CD4-positive, alpha-beta T cell (primary cell): ENCODE measurements at regions not wholly inside any gene's neighbourhood (a gene's known extent, or its start where the extent isn't known, plus 50 kb on each side); places are given as distances from the start of the nearest gene placed in this dataset.
A peak's percentile ranks its signal among the peaks of the same experiment; 100 is the strongest.
"Not testable (repeated sequence)": the region's sequence is repeated elsewhere in the genome, so short reads cannot be mapped to it uniquely, and the experiment has no call there.

Source experiments
- ATAC-seq: fragments of 200-7000 bp; cut with Tn5 transposase; one replicate; pipeline ENCODE4 v1.10.0; 2022; ENCODE audit warnings: mild to moderate bottlenecking; ENCODE audit not compliant: poor library complexity
- CTCF ChIA-PET: fragments of 350-600 bp; sonication (Branson Sonifier 250); formaldehyde crosslinking; loops from one replicate; lab custom pipeline; 2021; ENCODE audit warnings: antibody characterized with exemption, inconsistent platforms; lab: Charles Lee
- POLR2A ChIA-PET: fragments of 350-600 bp; sonication (Branson Sonifier 250); formaldehyde crosslinking; loops from one replicate; lab custom pipeline; 2021; ENCODE audit warnings: antibody characterized with exemption, inconsistent platforms; lab: Charles Lee
- DNase-seq, 14 experiments: peaks; one replicate each; pipeline ENCODE4 v3.0.0-alpha.2; 2013 to 2020; ENCODE audit warnings: mixed read lengths in 2 of 14
- H3K27ac ChIP-seq, 2 donors: one replicate each; pipeline versions ENCODE4 v1.5.1 to v1.7.0; 2013; ENCODE audit warnings: low read length in 2 of 2, low read depth in 1 of 2, mild to moderate bottlenecking in 1 of 2
- H3K27me3 ChIP-seq, 2 experiments: 1 replicate in 1 of 2; 2 replicates in 1 of 2; pipeline versions ENCODE4 v1.6.1 to v1.7.0; 2013; ENCODE audit warnings: low read length in 2 of 2, control low read depth in 1 of 2, mild to moderate bottlenecking in 1 of 2, moderate library complexity in 1 of 2; ENCODE audit not compliant: insufficient read depth in 2 of 2, control insufficient read depth in 1 of 2
- H3K36me3 ChIP-seq: one replicate; pipeline ENCODE4 v1.6.1; 2013; ENCODE audit warnings: low read length, control low read depth; ENCODE audit not compliant: insufficient read depth
- H3K4me1 ChIP-seq: one replicate; pipeline ENCODE4 v1.6.1; 2013; ENCODE audit warnings: low read length, control low read depth; ENCODE audit not compliant: insufficient read depth
- H3K4me3 ChIP-seq: one replicate; pipeline ENCODE4 v1.5.1; 2013; ENCODE audit warnings: mild to moderate bottlenecking, low read length, moderate library complexity
- H3K9me3 ChIP-seq, 2 experiments: 1 replicate in 1 of 2; 2 replicates in 1 of 2; pipeline versions ENCODE4 v1.6.1 to v1.7.0; 2013; ENCODE audit warnings: low read length in 2 of 2, mild to moderate bottlenecking in 2 of 2, control low read depth in 1 of 2, moderate library complexity in 1 of 2; ENCODE audit not compliant: control insufficient read depth in 1 of 2, insufficient read depth in 1 of 2
- H3K27ac Mint-ChIP-seq: one replicate; pipeline ENCODE4 v1.8.0; 2020; ENCODE audit warnings: mixed read lengths
- H3K27me3 Mint-ChIP-seq: one replicate; pipeline ENCODE4 v1.8.0; 2021; ENCODE audit warnings: mixed read lengths
- H3K36me3 Mint-ChIP-seq: one replicate; pipeline ENCODE4 v1.8.0; 2021; ENCODE audit warnings: low read depth, mixed read lengths
- H3K4me1 Mint-ChIP-seq: one replicate; pipeline ENCODE4 v1.8.0; 2021; ENCODE audit warnings: low read depth, mixed read lengths
- H3K4me3 Mint-ChIP-seq: one replicate; pipeline ENCODE4 v1.8.0; 2020; ENCODE audit warnings: mild to moderate bottlenecking, mixed read lengths
- H3K9me3 Mint-ChIP-seq: one replicate; pipeline ENCODE4 v1.8.0; 2020; ENCODE audit warnings: mixed read lengths
- CTCF ChIP-seq: fragments of 200-600 bp; IDR thresholded peaks from one replicate; pipeline ENCODE4 v1.8.0; 2022; ENCODE audit warnings: antibody characterized with exemption, mild to moderate bottlenecking
- intact Hi-C, 2 experiments: fragments of 100-400 bp; cut with DNase I in 1 of 2; cut with micrococcal nuclease in 1 of 2; formaldehyde crosslinking; loops; one replicate each; pipeline versions ENCODE4 v1.15.1 to v1.9.0; 2023 to 2025; cut with DNase I, micrococcal nuclease

GRCh38 chrY:10627116-10627515, 1099.4 kb downstream of the TSPY10 start:
- Histone ChIP-seq H3K27ac (no peak overlapping the region), H3K9me3 (peaks cover 0 to under 1% of the 10 kb centered on the region in 2 experiments), H3K27me3 (no peaks in the 10 kb centered on the region), H3K4me1 (no peaks in the 10 kb centered on the region), H3K4me3 (no peak overlapping the region), H3K36me3 (no peaks in the 10 kb centered on the region)
- POLR2A ChIA-PET = no interaction called here
- DNase-seq (peak in 2 of 14 experiments; percentile 56 to 68), ATAC-seq (no peak)
- Mint-ChIP-seq H3K27me3 (no peaks in the 10 kb centered on the region), H3K36me3 (no peaks in the 10 kb centered on the region), H3K4me1 (no peaks in the 10 kb centered on the region), H3K4me3 (no peak overlapping the region), H3K27ac (no peak overlapping the region), H3K9me3 (peaks cover 3% of the 10 kb centered on the region)
- intact Hi-C loops = no loop called here
- no peak for TF ChIP-seq CTCF
- CTCF ChIA-PET = no interaction called here

DNA sequence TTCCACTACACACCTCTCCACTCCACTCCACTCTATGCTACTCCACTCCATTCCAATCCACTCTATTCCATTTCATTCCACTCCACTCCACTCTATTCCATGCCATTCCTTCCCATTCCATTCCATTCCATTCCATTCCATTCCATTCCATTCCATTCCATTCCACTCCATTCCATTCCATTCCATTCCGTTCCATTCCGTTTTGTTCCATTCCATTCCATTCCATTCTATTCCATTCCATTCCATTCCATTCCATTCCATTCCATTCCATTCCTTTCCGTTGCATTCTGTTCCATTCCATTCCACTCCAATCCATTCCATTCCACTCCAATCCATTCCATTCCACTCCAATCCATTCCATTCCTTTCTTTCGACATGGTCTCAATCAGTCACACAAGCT, 1121.1 kb downstream of the TSPY10 start:
- H3K4me1 ChIP-seq, H3K4me1 Mint-ChIP-seq, intact Hi-C loops, CTCF ChIA-PET, H3K27ac Mint-ChIP-seq, H3K4me3 Mint-ChIP-seq, DNase-seq, H3K36me3 ChIP-seq, POLR2A ChIA-PET, H3K27me3 ChIP-seq, H3K27me3 Mint-ChIP-seq, H3K4me3 ChIP-seq, H3K27ac ChIP-seq, H3K36me3 Mint-ChIP-seq, ATAC-seq, H3K9me3 Mint-ChIP-seq: not testable (repeated sequence)
- H3K9me3 ChIP-seq = peaks cover 15 to 18% of the 10 kb centered on the region in 2 experiments

DNA sequence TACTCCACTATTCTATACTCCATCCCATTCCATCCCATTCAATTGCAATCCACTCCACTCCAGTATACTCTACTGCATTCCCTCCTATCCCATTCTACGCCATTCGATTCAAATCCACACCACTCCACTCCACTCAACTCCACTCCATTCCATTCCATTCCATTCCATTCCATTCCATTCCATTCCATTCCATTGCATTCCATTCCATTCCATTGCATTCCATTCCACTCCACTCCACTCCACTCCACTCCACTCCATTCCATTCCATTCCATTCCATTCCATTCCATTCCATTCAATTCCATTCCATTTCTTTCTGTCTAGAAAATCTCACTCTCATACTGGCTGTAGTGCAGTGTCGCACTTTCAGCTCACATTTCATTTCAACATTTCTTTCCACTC, 1129.4 kb downstream of the TSPY10 start:
- H3K36me3 ChIP-seq, H3K4me1 ChIP-seq, H3K27ac Mint-ChIP-seq, DNase-seq, H3K4me1 Mint-ChIP-seq, H3K27me3 Mint-ChIP-seq, intact Hi-C loops, H3K27me3 ChIP-seq, H3K4me3 ChIP-seq, CTCF ChIA-PET, POLR2A ChIA-PET, H3K27ac ChIP-seq, H3K4me3 Mint-ChIP-seq, ATAC-seq: not testable (repeated sequence)
- H3K9me3 ChIP-seq = peaks cover 51 to 64% of the 10 kb centered on the region in 2 experiments
- H3K9me3 Mint-ChIP-seq = peaks cover 49% of the 10 kb centered on the region
- peaks cover 37% of the 10 kb centered on the region for H3K36me3 Mint-ChIP-seq

DNA sequence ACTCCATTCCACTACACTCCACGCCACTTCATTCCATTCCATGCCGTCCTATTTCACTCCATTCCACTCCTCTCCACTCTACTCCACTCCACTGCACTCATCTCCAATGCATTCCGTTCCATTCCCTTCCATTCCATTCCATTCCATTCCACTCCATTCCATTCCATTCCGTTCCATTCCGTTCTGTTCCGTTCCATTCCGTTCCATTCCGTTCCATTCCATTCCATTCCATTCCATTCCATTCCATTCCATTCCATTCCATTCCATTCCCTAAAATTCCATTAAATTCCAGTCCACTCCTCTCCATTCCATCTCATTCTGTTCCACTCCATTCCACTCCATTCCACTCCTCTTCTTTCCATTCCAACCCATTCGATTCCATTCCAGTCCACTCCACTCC, 1139.1 kb downstream of the TSPY10 start:
- CTCF ChIA-PET = no interaction called here
- peaks cover 28% of the 10 kb centered on the region for H3K9me3 Mint-ChIP-seq

More for the DNA sequence above, 1139.1 kb downstream of the TSPY10 start:
- no peak overlapping the region for H3K4me3 ChIP-seq
- H3K27me3 Mint-ChIP-seq = no peaks in the 10 kb centered on the region
- ATAC-seq (no peak), DNase-seq (no peak)
- H3K4me1 Mint-ChIP-seq = no peaks in the 10 kb centered on the region
- H3K36me3 ChIP-seq = no peaks in the 10 kb centered on the region
- H3K27me3 ChIP-seq = no peaks in the 10 kb centered on the region
- peaks cover 24% of the 10 kb centered on the region for H3K36me3 Mint-ChIP-seq
- POLR2A ChIA-PET = no interaction called here
- H3K4me1 ChIP-seq = no peaks in the 10 kb centered on the region
- H3K4me3 Mint-ChIP-seq = no peak overlapping the region
- intact Hi-C loops = no loop called here
- no peak overlapping the region for H3K27ac ChIP-seq
- H3K27ac Mint-ChIP-seq = no peak overlapping the region
- TF ChIP-seq CTCF = no peak
- H3K9me3 ChIP-seq = peaks cover 25 to 56% of the 10 kb centered on the region in 2 experiments
